ENCODE measurements at regions not wholly inside any gene's neighbourhood (a gene's known extent, or its start where the extent isn't known, plus 50 kb on each side); places are given as distances from the start of the nearest gene placed in this dataset.

GRCh38 chr10:53395449-53395848, 622.9 kb upstream of the MBL2 start:
- DNase-seq = no peak
- no peak for TF ChIP-seq EZH2 (IDR thresholded peaks at IDR 0.05; ENCODE audit: low read depth)
- no peak for TF ChIP-seq CTCF (conservative IDR thresholded peaks at IDR 0.05)
- Histone ChIP-seq H3K9me2 (ENCODE audit: insufficient read depth) (peaks cover 4% of the 10 kb centered on the region), H3K27ac (no peak overlapping the region), H4K20me1 (ENCODE audit: insufficient read depth) (no peaks in the 10 kb centered on the region), H3K9me3 (ENCODE audit: insufficient read depth, low read depth) (peaks cover 12% of the 10 kb centered on the region; the same call in 1 of the 2 replicates), H3K4me3 (no peak overlapping the region), H2AFZ (no peak overlapping the region), H3F3A (ENCODE audit: insufficient read depth, low read depth) (no peaks in the 10 kb centered on the region), H3K4me1 (replicated peaks; ENCODE audit: insufficient read depth) (no peaks in the 10 kb centered on the region), H3K4me2 (no peak overlapping the region), H3K27me3 (ENCODE audit: insufficient read depth, low read depth) (no peaks in the 10 kb centered on the region), H3K79me2 (ENCODE audit: low read depth) (no peaks in the 10 kb centered on the region), H3K36me3 (ENCODE audit: low read depth) (no peaks in the 10 kb centered on the region)
- no TSS peak for BruUV-seq (replicated peaks)
- CTCF ChIA-PET = no interaction called here
- POLR2A ChIA-PET (ENCODE audit: unreplicated experiment) = no interaction called here
- intact Hi-C loops (cut with micrococcal nuclease; ENCODE audit: unreplicated experiment) = no loop called here

- peaks cover 4% of the 10 kb centered on the region for H3K9me2 ChIP-seq (ENCODE audit: insufficient read depth)
- H4K20me1 ChIP-seq (ENCODE audit: insufficient read depth) = no peaks in the 10 kb centered on the region; the same call in 1 of the 2 replicates
- no peak overlapping the region for H2AFZ ChIP-seq
- no peak for DNase-seq
- no peaks in the 10 kb centered on the region for H3K36me3 ChIP-seq (ENCODE audit: low read depth)
- H3K9me3 ChIP-seq (ENCODE audit: insufficient read depth, low read depth) = no peaks in the 10 kb centered on the region
- CTCF ChIA-PET = no interaction called here
- H3K27ac ChIP-seq = no peak overlapping the region
- no peaks in the 10 kb centered on the region for H3K27me3 ChIP-seq (ENCODE audit: insufficient read depth, low read depth)
- no peaks in the 10 kb centered on the region for H3K4me1 ChIP-seq (replicated peaks; ENCODE audit: insufficient read depth)
- no peak for TF ChIP-seq EZH2 (IDR thresholded peaks at IDR 0.05; ENCODE audit: low read depth)
- TF ChIP-seq CTCF (conservative IDR thresholded peaks at IDR 0.05) = no peak
- no peaks in the 10 kb centered on the region for H3F3A ChIP-seq (ENCODE audit: insufficient read depth, low read depth)
- H3K4me2 ChIP-seq = no peak overlapping the region
- no peaks in the 10 kb centered on the region for H3K79me2 ChIP-seq (ENCODE audit: low read depth)
- no peak overlapping the region for H3K4me3 ChIP-seq
- POLR2A ChIA-PET (ENCODE audit: unreplicated experiment) = no interaction called here
- no TSS peak for BruUV-seq (replicated peaks)
- intact Hi-C loops (cut with micrococcal nuclease; ENCODE audit: unreplicated experiment) = loop anchor here (10.0 kb wide), 1 partner anchor 63 kb away; no protein-coding TSS in a partner anchor
These were observed 615.0 kb upstream of the MBL2 start for GRCh38 chr10:53387562-53387961.

GRCh38 chr10:53382543-53382942, 610.0 kb upstream of the MBL2 start:
- no peak for DNase-seq
- no peaks in the 10 kb centered on the region for H3K27me3 ChIP-seq (ENCODE audit: insufficient read depth, low read depth)
- no peaks in the 10 kb centered on the region for H3K79me2 ChIP-seq (ENCODE audit: low read depth)
- ChIA-PET POLR2A (ENCODE audit: unreplicated experiment) (no interaction called here), CTCF (no interaction called here)
- H3K9me2 ChIP-seq (ENCODE audit: insufficient read depth) = no peaks in the 10 kb centered on the region
- intact Hi-C loops (cut with micrococcal nuclease; ENCODE audit: unreplicated experiment) = loop anchor here (10.0 kb wide), 1 partner anchor 58 kb away; no protein-coding TSS in a partner anchor
- H3K27ac ChIP-seq = no peak overlapping the region
- H2AFZ ChIP-seq = no peak overlapping the region
- TF ChIP-seq EZH2 (IDR thresholded peaks at IDR 0.05; ENCODE audit: low read depth) = no peak
- no peak for TF ChIP-seq CTCF (conservative IDR thresholded peaks at IDR 0.05)
- H4K20me1 ChIP-seq (ENCODE audit: insufficient read depth) = no peaks in the 10 kb centered on the region
- H3K9me3 ChIP-seq (ENCODE audit: insufficient read depth, low read depth) = no peaks in the 10 kb centered on the region
- H3K36me3 ChIP-seq (ENCODE audit: low read depth) = no peaks in the 10 kb centered on the region
- H3K4me3 ChIP-seq = no peak overlapping the region
- H3K4me2 ChIP-seq = no peak overlapping the region
- no peaks in the 10 kb centered on the region for H3F3A ChIP-seq (ENCODE audit: insufficient read depth, low read depth)
- H3K4me1 ChIP-seq (replicated peaks; ENCODE audit: insufficient read depth) = no peaks in the 10 kb centered on the region
- no TSS peak for BruUV-seq (replicated peaks)
